Astrocyte of the hippocampus (primary cell): ENCODE measurements at regions not wholly inside any gene's neighbourhood (a gene's known extent, or its start where the extent isn't known, plus 50 kb on each side); places are given as distances from the start of the nearest gene placed in this dataset.

Experiments used
- DNase-seq: peaks from one replicate; pipeline ENCODE4 v3.0.0; 2011; ENCODE audit warnings: low read depth, low spot score

- DNase-seq, result no peak
Measured at GRCh38 chr3:54021071-54021470, 101.3 kb upstream of the CACNA2D3 start.

GRCh38 chr3:54020436-54020835 is 101.9 kb upstream of the CACNA2D3 start:
- no peak for DNase-seq

- no peak for DNase-seq
Measured at GRCh38 chr3:54014067-54014466, 108.3 kb upstream of the CACNA2D3 start.

GRCh38 chr3:54008744-54009143 is 113.6 kb upstream of the CACNA2D3 start:
- no peak for DNase-seq

GRCh38 chr3:54008099-54008498 is 114.3 kb upstream of the CACNA2D3 start:
- DNase-seq, result no peak

- DNase-seq, result no peak
Measured at GRCh38 chr3:54004335-54004734, 112.7 kb upstream of the SELENOK start.

- DNase-seq, result no peak
Measured at GRCh38 chr3:54003136-54003535, 111.5 kb upstream of the SELENOK start.

- DNase-seq, result no peak
Measured at GRCh38 chr3:53999725-54000124, 108.1 kb upstream of the SELENOK start.

GRCh38 chr3:53998980-53999379 is 107.3 kb upstream of the SELENOK start:
- DNase-seq, result no peak

GRCh38 chr3:53997476-53997875 is 105.8 kb upstream of the SELENOK start:
- no peak for DNase-seq

GRCh38 chr3:53996141-53996874 is 104.6 kb upstream of the SELENOK start:
- no peak for DNase-seq

- no peak for DNase-seq
Measured at GRCh38 chr3:53994986-53995603, 103.4 kb upstream of the SELENOK start.

GRCh38 chr3:53991240-53991639 is 99.6 kb upstream of the SELENOK start:
- DNase-seq, result no peak

GRCh38 chr3:53989946-53990345 is 98.3 kb upstream of the SELENOK start:
- no peak for DNase-seq

GRCh38 chr3:53989451-53989850 is 97.8 kb upstream of the SELENOK start:
- no peak for DNase-seq

GRCh38 chr3:53978386-53978785 is 86.7 kb upstream of the SELENOK start:
- no peak for DNase-seq

GRCh38 chr3:53975382-53975781 is 83.7 kb upstream of the SELENOK start:
- DNase-seq, result no peak

- no peak for DNase-seq
Measured at GRCh38 chr3:53974324-53974723, 82.7 kb upstream of the SELENOK start.

GRCh38 chr3:53973905-53974304 is 82.2 kb upstream of the SELENOK start:
- no peak for DNase-seq

GRCh38 chr3:53970661-53971060 is 79.0 kb upstream of the SELENOK start:
- DNase-seq, result peak; percentile 15

- no peak for DNase-seq
Measured at GRCh38 chr3:53969086-53969485, 77.4 kb upstream of the SELENOK start.

- no peak for DNase-seq
Measured at GRCh38 chr3:53965291-53965690, 73.6 kb upstream of the SELENOK start.

- DNase-seq, result no peak
Measured at GRCh38 chr3:53957831-53958230, 66.2 kb upstream of the SELENOK start.

GRCh38 chr3:53956586-53956985 is 64.9 kb upstream of the SELENOK start:
- DNase-seq, result no peak
